BE2C (cell line): ENCODE measurements at regions not wholly inside any gene's neighbourhood (a gene's known extent, or its start where the extent isn't known, plus 50 kb on each side); places are given as distances from the start of the nearest gene placed in this dataset.

Experiments
- DNase-seq: peaks from one replicate; pipeline ENCODE4 v3.0.0-alpha.2; 2020
- H3K27me3 ChIP-seq: fragments of 250-450 bp; sonication (Bioruptor Pico); 2 replicates; pipeline ENCODE4 v1.5.1; 2020; ENCODE audit warnings: mild to moderate bottlenecking
- H3K36me3 ChIP-seq: fragments of 250-450 bp; sonication (Bioruptor Pico); 2 replicates; pipeline ENCODE4 v1.5.1; 2020; ENCODE audit warnings: mild to moderate bottlenecking
- H3K4me1 ChIP-seq: fragments of 250-450 bp; sonication (Bioruptor Pico); 2 replicates; pipeline ENCODE4 v1.5.1; 2020
- H3K4me3 ChIP-seq: 2 replicates; pipeline ENCODE4 v1.5.1; 2011; ENCODE audit warnings: low read depth, low read length
- H3K9me3 ChIP-seq: fragments of 250-450 bp; sonication (Bioruptor Pico); 2 replicates; pipeline ENCODE4 v1.5.1; 2020
- CTCF ChIP-seq: IDR thresholded peaks from 2 replicates; pipeline ENCODE4 v1.5.1; 2012; ENCODE audit warnings: mild to moderate bottlenecking, low read depth, low read length

GRCh38 chr18:38464024-38464423 is 898.4 kb upstream of the CELF4 start:
- Histone ChIP-seq H3K4me3 (no peak overlapping the region), H3K9me3 (no peaks in the 10 kb centered on the region), H3K4me1 (no peaks in the 10 kb centered on the region), H3K36me3 (no peaks in the 10 kb centered on the region), H3K27me3 (no peaks in the 10 kb centered on the region)
- no peak for DNase-seq
- no peak for TF ChIP-seq CTCF

GRCh38 chr18:38460657-38461056 is 895.1 kb upstream of the CELF4 start:
- no peaks in the 10 kb centered on the region for H3K36me3 ChIP-seq
- H3K4me3 ChIP-seq: no peak overlapping the region
- TF ChIP-seq CTCF: no peak
- no peaks in the 10 kb centered on the region for H3K9me3 ChIP-seq
- no peaks in the 10 kb centered on the region for H3K27me3 ChIP-seq
- no peak for DNase-seq
- H3K4me1 ChIP-seq: no peaks in the 10 kb centered on the region

GRCh38 chr18:38459131-38459994 is 893.8 kb upstream of the CELF4 start:
- Histone ChIP-seq H3K27me3 (no peaks in the 10 kb centered on the region), H3K4me1 (no peaks in the 10 kb centered on the region), H3K4me3 (no peak overlapping the region), H3K9me3 (no peaks in the 10 kb centered on the region), H3K36me3 (no peaks in the 10 kb centered on the region)
- no peak for DNase-seq
- no peak for TF ChIP-seq CTCF

- H3K27me3 ChIP-seq: no peaks in the 10 kb centered on the region
- H3K4me1 ChIP-seq: no peaks in the 10 kb centered on the region
- TF ChIP-seq CTCF: no peak
- H3K9me3 ChIP-seq: no peaks in the 10 kb centered on the region
- H3K36me3 ChIP-seq: no peaks in the 10 kb centered on the region
- H3K4me3 ChIP-seq: no peak overlapping the region
- DNase-seq: no peak
These were observed 893.1 kb upstream of the CELF4 start for GRCh38 chr18:38458698-38459097.

GRCh38 chr18:38456253-38456652 is 890.7 kb upstream of the CELF4 start:
- DNase-seq: no peak
- no peaks in the 10 kb centered on the region for H3K36me3 ChIP-seq

More at GRCh38 chr18:38456253-38456652, 890.7 kb upstream of the CELF4 start:
- Histone ChIP-seq H3K4me3 (no peak overlapping the region), H3K27me3 (no peaks in the 10 kb centered on the region), H3K9me3 (no peaks in the 10 kb centered on the region), H3K4me1 (no peaks in the 10 kb centered on the region)
- no peak for TF ChIP-seq CTCF
